ENCODE measurements at regions not wholly inside any gene's neighbourhood (a gene's known extent, or its start where the extent isn't known, plus 50 kb on each side); places are given as distances from the start of the nearest gene placed in this dataset.
"Not testable (repeated sequence)": the region's sequence is repeated elsewhere in the genome, so short reads cannot be mapped to it uniquely, and the experiment has no call there.

DNA sequence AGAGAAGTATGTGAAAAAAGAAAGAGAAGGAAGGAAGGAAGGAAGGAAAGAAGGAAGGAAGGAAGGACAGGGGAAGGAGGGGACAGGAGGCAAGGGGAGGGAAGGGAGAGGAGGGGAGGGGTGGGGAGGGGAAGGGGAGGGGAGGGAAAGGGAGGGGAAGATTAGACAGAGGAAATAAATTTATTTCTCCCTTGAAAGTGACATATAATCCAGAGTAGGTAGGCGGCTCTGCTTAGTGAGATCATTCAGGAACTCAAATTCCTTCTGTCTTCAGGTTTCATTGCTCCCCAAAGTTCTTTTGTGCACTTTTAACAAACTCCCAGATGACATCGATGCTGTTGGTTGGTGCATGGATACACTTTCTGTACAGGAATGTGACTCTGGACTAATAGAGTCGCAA, 594.7 kb upstream of the STEAP1 start:
- Mint-ChIP-seq H3K4me3 (no peak overlapping the region), H3K4me1 (ENCODE audit: low read depth) (no peaks in the 10 kb centered on the region), H3K9me3 (ENCODE audit: low read depth) (no peaks in the 10 kb centered on the region), H3K36me3 (no peaks in the 10 kb centered on the region), H3K27me3 (no peaks in the 10 kb centered on the region), H3K27ac (no peak overlapping the region)

DNA sequence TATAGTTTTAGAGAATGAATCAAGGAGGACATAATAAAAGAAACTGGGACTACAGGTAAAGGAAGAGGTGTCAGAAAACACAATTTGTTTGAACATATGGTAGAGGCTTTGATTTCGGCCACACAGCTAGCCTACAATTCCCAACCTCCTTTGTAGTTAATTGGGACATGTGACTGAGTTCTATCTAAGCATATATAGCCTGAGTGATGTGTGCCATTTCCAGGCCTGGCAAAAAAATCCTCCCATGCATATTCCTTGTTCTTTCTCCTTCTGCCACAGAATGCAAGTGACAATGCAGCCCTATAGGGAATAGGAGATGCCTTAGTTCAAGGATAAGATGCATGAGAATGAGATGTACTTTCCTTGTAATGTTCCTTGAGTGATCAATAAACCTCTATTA, 590.7 kb upstream of the STEAP1 start:
- Mint-ChIP-seq H3K9me3 (ENCODE audit: low read depth) (peaks cover 10% of the 10 kb centered on the region), H3K4me1 (ENCODE audit: low read depth) (no peaks in the 10 kb centered on the region), H3K27ac (no peak overlapping the region)

DNA sequence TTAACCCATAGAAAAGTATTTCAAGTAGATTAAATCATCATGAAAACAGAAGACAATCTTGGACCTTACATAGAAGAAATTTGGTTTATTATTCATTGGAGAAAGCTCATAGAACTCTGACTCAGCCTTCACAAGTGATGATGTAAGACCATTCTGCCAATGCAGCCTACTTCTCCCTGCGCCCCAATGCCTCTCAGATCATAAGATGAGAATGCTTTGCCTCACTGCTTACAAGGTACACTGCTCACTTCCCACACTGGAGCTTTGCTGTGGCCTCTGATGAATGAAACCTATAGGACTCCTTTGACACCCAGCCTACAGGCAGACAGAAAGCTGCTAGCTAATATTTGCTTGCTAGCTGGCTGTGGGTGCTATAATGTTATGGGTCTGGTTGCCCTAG, 569.4 kb upstream of the STEAP1 start:
- Mint-ChIP-seq H3K36me3 (peaks cover 2% of the 10 kb centered on the region), H3K27me3 (no peaks in the 10 kb centered on the region), H3K27ac (no peak overlapping the region), H3K4me1 (ENCODE audit: low read depth) (no peaks in the 10 kb centered on the region), H3K9me3 (ENCODE audit: low read depth) (peaks cover 10% of the 10 kb centered on the region), H3K4me3 (no peak overlapping the region)

More for the DNA sequence above, 590.7 kb upstream of the STEAP1 start:
- Mint-ChIP-seq H3K4me3 (no peak overlapping the region), H3K36me3 (peaks cover 5% of the 10 kb centered on the region), H3K27me3 (no peaks in the 10 kb centered on the region)

DNA sequence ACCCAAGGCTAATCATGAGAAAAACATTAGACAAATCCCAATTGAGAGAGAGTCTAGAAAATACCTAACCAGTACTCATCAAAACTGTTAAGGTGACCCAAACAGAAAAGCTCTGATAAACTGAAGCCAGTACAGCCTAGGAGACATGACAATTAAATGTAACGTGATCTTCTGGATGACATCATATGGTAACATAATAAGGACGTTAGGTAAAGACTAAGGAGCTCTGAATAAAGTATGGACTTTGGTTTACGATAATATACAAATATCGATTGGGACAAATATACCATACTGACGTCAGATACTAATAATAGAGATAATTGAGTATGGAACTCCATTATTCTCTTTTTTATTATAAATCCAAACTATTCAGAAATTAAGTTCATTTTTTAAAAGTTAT, 561.1 kb upstream of the STEAP1 start:
- H3K27ac Mint-ChIP-seq = no peak overlapping the region
- no peak overlapping the region for H3K4me3 Mint-ChIP-seq
- H3K4me1 Mint-ChIP-seq (ENCODE audit: low read depth) = no peaks in the 10 kb centered on the region
- no peaks in the 10 kb centered on the region for H3K27me3 Mint-ChIP-seq
- peaks cover 5% of the 10 kb centered on the region for H3K36me3 Mint-ChIP-seq
- peaks cover 13% of the 10 kb centered on the region for H3K9me3 Mint-ChIP-seq (ENCODE audit: low read depth)

DNA sequence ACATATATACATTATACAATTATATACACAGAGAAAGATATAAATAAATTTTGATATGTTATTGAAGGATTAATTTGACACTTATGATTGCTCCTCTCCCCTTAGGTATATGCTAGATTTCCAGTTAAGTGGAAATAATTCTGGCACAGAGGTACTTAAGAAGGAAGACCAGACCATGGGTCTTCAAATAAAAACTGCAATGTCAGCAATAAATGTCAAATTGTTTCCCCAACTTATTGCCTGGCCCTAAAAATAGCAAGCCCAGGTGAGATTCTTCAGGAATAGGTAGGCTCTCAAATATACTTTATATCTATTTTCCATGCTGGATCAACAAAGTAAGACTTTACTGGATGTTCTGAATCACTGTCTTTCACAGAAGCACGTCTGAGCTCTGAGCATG, 551.3 kb upstream of the STEAP1 start:
- Mint-ChIP-seq H3K4me1 (ENCODE audit: low read depth) (peaks cover 47% of the 10 kb centered on the region), H3K27me3 (no peaks in the 10 kb centered on the region), H3K27ac (no peak overlapping the region), H3K36me3 (no peaks in the 10 kb centered on the region), H3K4me3 (no peak overlapping the region), H3K9me3 (ENCODE audit: low read depth) (peaks cover 12% of the 10 kb centered on the region)

DNA sequence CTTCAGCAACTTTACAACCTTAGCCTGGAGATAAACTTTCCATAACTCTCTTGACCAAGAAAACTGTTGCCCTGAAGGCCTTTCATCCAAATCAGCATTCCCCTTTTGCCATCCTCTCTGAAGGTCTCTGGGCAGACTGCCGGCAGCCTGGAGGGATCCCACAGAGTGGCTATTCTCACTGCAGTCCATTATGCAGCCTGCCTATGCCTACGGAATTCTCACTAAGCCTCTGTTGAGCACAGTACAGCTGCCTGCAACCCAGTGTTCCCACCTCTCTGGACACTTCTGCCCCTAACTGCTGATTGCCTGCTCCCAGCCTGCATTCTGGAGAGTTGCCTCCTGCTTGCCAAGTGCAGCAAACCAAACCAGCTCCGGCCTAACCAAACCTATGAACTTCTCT, 548.9 kb upstream of the STEAP1 start:
- no peak overlapping the region for H3K4me3 Mint-ChIP-seq
- peaks cover 8% of the 10 kb centered on the region for H3K9me3 Mint-ChIP-seq (ENCODE audit: low read depth)
- H3K4me1 Mint-ChIP-seq (ENCODE audit: low read depth) = peaks cover 71% of the 10 kb centered on the region
- no peaks in the 10 kb centered on the region for H3K27me3 Mint-ChIP-seq
- H3K36me3 Mint-ChIP-seq = no peaks in the 10 kb centered on the region
- H3K27ac Mint-ChIP-seq = peak overlapping the region; percentile 38

DNA sequence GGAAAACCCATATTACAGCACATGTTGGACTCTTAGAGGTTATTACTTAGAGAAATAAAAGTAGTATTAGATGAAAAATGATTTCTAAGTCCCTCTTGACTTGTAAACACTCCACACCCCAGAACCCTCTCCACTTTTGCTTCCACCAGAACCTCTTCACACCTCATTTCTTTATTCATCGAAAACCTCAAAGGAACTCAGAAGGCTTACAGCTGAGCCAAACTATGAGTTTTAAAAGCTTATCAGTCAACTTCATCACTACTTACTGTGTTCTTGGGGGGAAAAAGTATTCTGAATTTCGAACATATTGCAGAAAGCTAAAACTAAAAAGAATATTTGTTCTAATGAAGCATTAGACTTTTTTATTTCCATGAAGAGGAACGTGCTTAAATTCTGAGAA, 547.8 kb upstream of the STEAP1 start:
- H3K4me1 Mint-ChIP-seq (ENCODE audit: low read depth) = peaks cover 75% of the 10 kb centered on the region
- H3K4me3 Mint-ChIP-seq = peak overlapping the region; percentile 51
- H3K9me3 Mint-ChIP-seq (ENCODE audit: low read depth) = no peaks in the 10 kb centered on the region
- peaks cover 2% of the 10 kb centered on the region for H3K36me3 Mint-ChIP-seq
- H3K27me3 Mint-ChIP-seq = no peaks in the 10 kb centered on the region
- H3K27ac Mint-ChIP-seq = peak overlapping the region; percentile 86

DNA sequence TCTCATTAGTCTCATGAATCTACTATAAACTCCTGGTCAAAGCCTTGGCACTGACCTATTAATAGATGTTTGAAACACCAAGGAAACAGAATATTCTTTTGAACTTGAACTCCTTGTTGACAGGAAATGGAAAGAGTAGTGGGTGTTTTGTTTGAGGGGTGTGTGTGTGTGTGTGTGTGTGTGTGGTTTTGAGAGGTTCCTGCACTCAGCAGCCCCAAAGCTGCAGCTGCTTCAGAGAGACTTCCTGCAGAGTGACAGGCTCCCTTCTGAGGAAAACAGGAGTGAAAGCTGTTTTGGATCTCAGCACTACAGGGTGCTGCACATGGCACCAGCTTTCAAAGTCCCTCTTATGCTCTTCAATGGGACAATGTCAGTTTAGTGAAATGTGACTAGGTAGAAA, 546.5 kb upstream of the STEAP1 start:
- Mint-ChIP-seq H3K4me1 (ENCODE audit: low read depth) (peaks cover 75% of the 10 kb centered on the region), H3K27me3 (no peaks in the 10 kb centered on the region), H3K27ac (peak overlapping the region; percentile 86), H3K36me3 (peaks cover 7% of the 10 kb centered on the region), H3K4me3 (peak overlapping the region; percentile 64), H3K9me3 (ENCODE audit: low read depth) (no peaks in the 10 kb centered on the region)

DNA sequence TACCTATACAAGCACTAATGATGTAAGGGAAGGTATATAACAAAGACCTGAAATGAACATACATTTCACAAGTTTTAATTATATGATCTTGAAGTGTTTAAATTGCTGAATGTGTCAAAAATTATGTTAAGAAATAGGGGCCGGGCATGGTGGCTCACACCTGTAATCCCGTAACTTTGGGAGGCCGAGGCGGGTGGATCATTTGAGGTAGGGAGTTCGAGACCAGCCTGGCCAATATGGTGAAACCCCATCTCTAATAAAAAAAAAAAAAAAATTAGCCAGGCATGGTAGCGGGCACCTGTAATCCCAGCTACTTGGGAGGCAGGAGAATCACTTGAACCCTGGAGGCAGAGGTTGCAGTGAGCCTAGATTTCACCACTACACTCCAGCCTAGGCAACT, 537.4 kb upstream of the STEAP1 start:
- H3K27ac Mint-ChIP-seq; H3K4me3 Mint-ChIP-seq; H3K9me3 Mint-ChIP-seq (ENCODE audit: low read depth); H3K36me3 Mint-ChIP-seq; H3K27me3 Mint-ChIP-seq: not testable (repeated sequence)
- H3K4me1 Mint-ChIP-seq (ENCODE audit: low read depth) = peaks cover 19% of the 10 kb centered on the region

DNA sequence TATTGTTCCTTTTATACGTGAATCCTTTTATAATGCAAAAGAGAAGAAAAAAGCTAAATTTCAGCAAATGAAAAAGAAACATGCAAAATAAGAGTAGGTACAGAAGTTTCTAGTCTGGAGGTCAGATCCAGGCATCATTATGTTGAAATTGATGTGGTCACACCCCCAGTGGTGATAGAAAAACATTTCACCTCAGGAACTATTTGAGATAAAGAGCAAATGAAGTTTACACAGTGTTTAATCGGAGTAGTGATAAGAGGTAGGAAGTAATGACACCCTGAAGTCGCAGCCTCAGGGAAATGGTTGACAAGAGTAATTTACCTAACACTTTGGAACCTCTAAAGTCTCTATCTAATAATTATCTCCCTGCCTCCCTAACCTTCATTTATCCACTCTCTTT, 536.0 kb upstream of the STEAP1 start:
- no peaks in the 10 kb centered on the region for H3K9me3 Mint-ChIP-seq (ENCODE audit: low read depth)
- H3K36me3 Mint-ChIP-seq = no peaks in the 10 kb centered on the region
- no peak overlapping the region for H3K4me3 Mint-ChIP-seq
- H3K27me3 Mint-ChIP-seq = no peaks in the 10 kb centered on the region
- peaks cover 33% of the 10 kb centered on the region for H3K4me1 Mint-ChIP-seq (ENCODE audit: low read depth)
- peak overlapping the region; percentile 35 for H3K27ac Mint-ChIP-seq

DNA sequence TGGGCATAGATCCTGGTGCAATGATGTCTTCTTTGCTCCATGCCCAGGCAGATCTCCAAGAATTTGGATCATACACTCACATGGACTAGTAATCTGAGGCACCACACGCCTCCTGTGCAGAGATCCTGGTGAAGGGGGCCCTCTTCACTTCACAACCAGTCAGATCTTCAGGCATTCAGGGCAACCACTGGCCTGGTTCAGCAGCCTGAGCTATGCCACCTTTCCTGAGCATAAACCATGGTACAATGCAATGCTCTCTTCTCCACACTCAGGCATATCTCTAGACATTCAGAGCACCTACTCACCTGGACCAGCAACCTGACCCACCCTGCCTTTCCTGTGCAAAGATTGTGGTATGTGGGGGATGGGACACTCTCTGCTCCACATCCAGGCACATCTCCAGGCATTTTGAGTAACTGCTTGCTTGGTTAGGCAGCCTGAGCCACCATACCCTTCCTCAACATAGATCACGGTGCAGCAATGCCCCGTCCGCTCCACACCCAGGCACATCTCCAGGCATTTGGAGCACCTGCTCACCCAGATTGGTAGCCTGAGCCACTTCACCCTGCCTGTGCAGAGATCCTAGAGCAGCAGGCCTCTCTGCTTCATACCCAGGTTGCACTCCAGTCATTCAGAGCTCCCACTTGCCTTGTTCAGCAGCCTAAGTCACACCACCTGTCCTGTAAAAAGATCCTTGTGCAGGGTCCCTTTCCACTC, 532.2 kb upstream of the STEAP1 start:
- Mint-ChIP-seq H3K9me3 (ENCODE audit: low read depth) (no peaks in the 10 kb centered on the region), H3K4me1 (ENCODE audit: low read depth) (peaks cover 37% of the 10 kb centered on the region), H3K4me3 (peak overlapping the region; percentile 6), H3K27me3 (no peaks in the 10 kb centered on the region), H3K27ac (no peak overlapping the region), H3K36me3 (no peaks in the 10 kb centered on the region)

DNA sequence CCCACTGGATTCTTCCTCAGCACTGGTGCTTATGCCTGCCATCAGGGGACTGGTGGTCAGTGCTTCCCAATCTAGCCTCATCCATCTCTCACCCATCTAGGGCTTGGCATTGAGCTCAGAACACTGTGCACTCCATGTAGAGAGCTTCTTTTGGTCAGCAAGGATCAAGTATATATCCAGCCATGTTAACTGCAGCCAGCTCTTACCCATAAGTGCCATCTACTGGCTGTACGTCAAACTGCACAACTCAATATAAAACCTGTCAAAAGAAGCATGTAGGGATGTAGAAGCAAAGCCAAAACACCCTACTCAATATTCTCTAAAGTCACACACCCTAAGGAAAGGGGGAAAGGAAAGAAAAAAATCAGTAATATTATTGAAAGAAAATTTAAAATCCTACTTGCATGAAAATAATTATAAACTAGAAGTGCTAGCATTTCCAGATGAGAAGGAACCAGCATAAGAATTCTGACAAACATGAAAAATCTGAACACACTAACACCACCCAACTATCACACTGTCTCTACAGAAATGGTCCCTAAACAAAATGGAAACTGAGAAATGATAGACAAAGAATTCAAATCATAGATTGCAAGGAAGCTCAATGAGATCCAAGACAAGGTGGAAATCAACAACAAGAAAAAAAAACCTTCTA, 531.1 kb upstream of the STEAP1 start:
- H3K9me3 Mint-ChIP-seq (ENCODE audit: low read depth) = no peaks in the 10 kb centered on the region
- H3K4me1 Mint-ChIP-seq (ENCODE audit: low read depth) = peaks cover 36% of the 10 kb centered on the region
- H3K4me3 Mint-ChIP-seq = peak overlapping the region; percentile 28
- H3K36me3 Mint-ChIP-seq = no peaks in the 10 kb centered on the region
- H3K27ac Mint-ChIP-seq = no peak overlapping the region
- no peaks in the 10 kb centered on the region for H3K27me3 Mint-ChIP-seq

DNA sequence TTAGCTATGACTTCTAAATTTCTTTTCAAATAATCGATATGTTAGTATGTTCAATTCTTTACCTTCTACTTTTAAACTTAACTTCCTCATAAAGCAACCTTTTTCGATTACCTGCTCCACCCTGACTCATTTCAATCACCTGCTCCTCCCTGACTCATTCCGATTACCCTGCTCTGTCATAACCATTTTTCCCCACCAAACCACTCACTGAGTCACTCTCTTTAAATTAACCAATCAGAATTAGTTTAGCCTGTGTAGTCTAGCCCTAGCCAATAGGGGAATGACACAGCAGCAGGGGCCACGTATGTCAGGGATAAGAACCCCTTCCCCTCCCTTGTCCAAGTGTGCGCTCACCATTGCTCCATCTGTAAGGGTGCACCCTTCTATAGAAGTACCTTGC, 530.1 kb upstream of the STEAP1 start:
- H3K27me3 Mint-ChIP-seq; H3K36me3 Mint-ChIP-seq; H3K4me3 Mint-ChIP-seq; H3K27ac Mint-ChIP-seq; H3K9me3 Mint-ChIP-seq (ENCODE audit: low read depth): not testable (repeated sequence)
- peaks cover 29% of the 10 kb centered on the region for H3K4me1 Mint-ChIP-seq (ENCODE audit: low read depth)

DNA sequence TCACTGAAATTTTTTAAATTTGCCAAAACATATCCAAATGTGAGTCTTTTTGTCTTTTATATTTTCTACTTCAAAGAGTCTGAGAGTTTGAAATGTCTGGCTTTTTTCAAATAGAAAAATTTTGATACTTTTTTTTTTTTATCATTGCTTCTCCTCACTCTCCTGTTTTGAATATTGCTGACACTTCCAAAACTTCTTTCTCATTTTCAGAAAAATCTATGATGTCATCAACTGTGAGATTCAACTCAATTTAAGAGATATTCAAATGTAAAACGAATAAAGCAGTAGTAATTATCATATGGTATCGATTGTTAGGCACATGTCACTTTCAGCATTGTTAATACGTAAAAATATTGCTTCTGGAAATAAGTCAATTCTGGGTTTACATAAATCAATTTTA, 505.8 kb upstream of the STEAP1 start:
- Mint-ChIP-seq H3K9me3 (ENCODE audit: low read depth) (no peaks in the 10 kb centered on the region), H3K27ac (no peak overlapping the region), H3K27me3 (peaks cover 7% of the 10 kb centered on the region), H3K4me1 (ENCODE audit: low read depth) (no peaks in the 10 kb centered on the region), H3K4me3 (no peak overlapping the region), H3K36me3 (no peaks in the 10 kb centered on the region)

DNA sequence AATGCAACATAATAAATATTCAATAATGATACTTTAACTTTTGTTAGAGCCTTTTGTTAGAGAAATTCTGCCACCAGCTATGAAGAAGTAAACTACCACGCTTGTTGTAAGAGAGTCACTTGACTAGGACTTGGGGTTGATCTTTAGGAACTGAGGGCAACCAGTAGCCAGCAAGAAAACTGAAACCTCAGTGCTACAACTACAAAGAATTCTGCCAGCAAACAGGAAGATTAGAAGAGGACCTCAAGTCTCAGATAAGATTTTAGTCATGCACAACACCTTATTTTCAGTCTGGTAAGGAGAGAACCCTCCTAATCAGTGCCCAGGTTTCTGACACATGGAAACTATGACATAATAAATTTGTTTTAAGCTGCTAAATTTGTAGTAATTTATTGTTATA, 498.3 kb upstream of the STEAP1 start:
- Mint-ChIP-seq H3K9me3 (ENCODE audit: low read depth) (no peaks in the 10 kb centered on the region), H3K27ac (no peak overlapping the region), H3K4me1 (ENCODE audit: low read depth) (no peaks in the 10 kb centered on the region), H3K36me3 (no peaks in the 10 kb centered on the region), H3K27me3 (peaks cover 2% of the 10 kb centered on the region), H3K4me3 (no peak overlapping the region)

DNA sequence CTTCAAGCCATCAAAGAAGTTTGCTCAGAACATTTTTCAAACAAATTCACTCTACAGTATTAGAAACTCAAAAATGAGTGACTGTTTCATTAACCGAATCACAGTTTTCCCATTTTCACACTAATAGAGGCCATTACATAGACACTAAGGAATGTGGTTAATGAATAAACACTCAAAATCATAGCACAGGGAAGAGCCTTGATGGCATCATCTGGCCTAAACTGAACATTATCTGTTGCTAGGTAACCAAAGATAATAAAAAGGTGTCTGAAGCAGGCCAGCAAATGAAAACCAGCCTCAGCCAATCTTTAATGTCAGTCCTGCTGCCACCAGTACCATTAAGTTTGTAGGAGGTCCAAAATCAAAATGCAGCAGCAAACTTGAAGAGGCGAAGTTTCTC, 492.4 kb upstream of the STEAP1 start:
- Mint-ChIP-seq H3K36me3 (no peaks in the 10 kb centered on the region), H3K27ac (no peak overlapping the region), H3K9me3 (ENCODE audit: low read depth) (no peaks in the 10 kb centered on the region), H3K4me3 (no peak overlapping the region), H3K4me1 (ENCODE audit: low read depth) (no peaks in the 10 kb centered on the region), H3K27me3 (peaks cover 1% of the 10 kb centered on the region)
